RWPE2 (cell line): ENCODE measurements at regions not wholly inside any gene's neighbourhood (a gene's known extent, or its start where the extent isn't known, plus 50 kb on each side); places are given as distances from the start of the nearest gene placed in this dataset.

ENCODE experiments used
- ATAC-seq: fragments of 200-7000 bp; cut with Tn5 transposase; 3 replicates; pipeline ENCODE4 v1.9.1; 2021; ENCODE audit warnings: low read depth
- DNase-seq: peaks from one replicate; pipeline ENCODE4 v3.0.0-alpha.2; 2020; ENCODE audit warnings: low spot score
- H3K27ac ChIP-seq: fragments of 450-650 bp; 2 replicates; pipeline ENCODE4 v1.5.1; 2017; ENCODE audit warnings: mild to moderate bottlenecking; ENCODE audit not compliant: poor library complexity, severe bottlenecking
- H3K27me3 ChIP-seq: fragments of 250-450 bp; sonication (Bioruptor Pico); 2 replicates; pipeline ENCODE4 v1.5.1; 2021; ENCODE audit warnings: mild to moderate bottlenecking, moderate library complexity; ENCODE audit not compliant: insufficient read depth, poor library complexity, severe bottlenecking
- H3K36me3 ChIP-seq: fragments of 250-450 bp; sonication (Bioruptor Pico); 2 replicates; pipeline ENCODE4 v1.5.1; 2020; ENCODE audit warnings: low read depth, mild to moderate bottlenecking, moderate library complexity
- H3K4me1 ChIP-seq: fragments of 250-450 bp; sonication (Bioruptor Pico); 2 replicates; pipeline ENCODE4 v1.5.1; 2021; ENCODE audit warnings: mild to moderate bottlenecking, moderate library complexity; ENCODE audit not compliant: insufficient read depth, poor library complexity, severe bottlenecking
- H3K4me3 ChIP-seq: fragments of 250-450 bp; sonication (Bioruptor Pico); 2 replicates; pipeline ENCODE4 v1.5.1; 2021; ENCODE audit warnings: mild to moderate bottlenecking, moderate library complexity; ENCODE audit not compliant: severe bottlenecking
- H3K9me3 ChIP-seq: fragments of 250-450 bp; sonication (Bioruptor Pico); 2 replicates; pipeline ENCODE4 v1.5.1; 2021; ENCODE audit warnings: mild to moderate bottlenecking, moderate library complexity; ENCODE audit not compliant: severe bottlenecking
- CTCF ChIP-seq: fragments of 450-650 bp; IDR thresholded peaks from one replicate; pipeline ENCODE4 v1.5.1; 2017; ENCODE audit warnings: mild to moderate bottlenecking, moderate library complexity; ENCODE audit not compliant: poor library complexity, severe bottlenecking

- H3K4me3 ChIP-seq: no peak overlapping the region
- no peaks in the 10 kb centered on the region for H3K27me3 ChIP-seq
- no peak for TF ChIP-seq CTCF
- H3K9me3 ChIP-seq: no peaks in the 10 kb centered on the region
- DNase-seq (no peak), ATAC-seq (no peak)
- no peak overlapping the region for H3K27ac ChIP-seq
- H3K4me1 ChIP-seq: no peaks in the 10 kb centered on the region
- no peaks in the 10 kb centered on the region for H3K36me3 ChIP-seq
These were observed 434.2 kb upstream of the SMIM31 start for GRCh38 chr4:164319688-164320087.

- TF ChIP-seq CTCF: no peak
- ATAC-seq (no peak), DNase-seq (no peak)
- H3K36me3 ChIP-seq: no peaks in the 10 kb centered on the region
- H3K4me1 ChIP-seq: no peaks in the 10 kb centered on the region
- H3K27me3 ChIP-seq: no peaks in the 10 kb centered on the region
- H3K9me3 ChIP-seq: no peaks in the 10 kb centered on the region
- no peak overlapping the region for H3K4me3 ChIP-seq
- no peak overlapping the region for H3K27ac ChIP-seq
These were observed 433.1 kb upstream of the SMIM31 start for GRCh38 chr4:164320847-164321246.

GRCh38 chr4:164326056-164326455 is 427.9 kb upstream of the SMIM31 start:
- H3K9me3 ChIP-seq: no peaks in the 10 kb centered on the region
- H3K27ac ChIP-seq: no peak overlapping the region
- no peak for ATAC-seq
- TF ChIP-seq CTCF: no peak
- H3K4me1 ChIP-seq: no peaks in the 10 kb centered on the region
- DNase-seq: no peak
- no peaks in the 10 kb centered on the region for H3K36me3 ChIP-seq
- H3K4me3 ChIP-seq: no peak overlapping the region
- H3K27me3 ChIP-seq: no peaks in the 10 kb centered on the region

- Histone ChIP-seq H3K4me1 (no peaks in the 10 kb centered on the region), H3K27me3 (no peaks in the 10 kb centered on the region), H3K9me3 (no peaks in the 10 kb centered on the region), H3K4me3 (no peak overlapping the region), H3K27ac (no peak overlapping the region), H3K36me3 (no peaks in the 10 kb centered on the region)
- ATAC-seq (peak; percentile 33; the same call in 2 of the 3 replicates), DNase-seq (no peak)
- no peak for TF ChIP-seq CTCF
These were observed 416.5 kb upstream of the SMIM31 start for GRCh38 chr4:164337219-164337944.

GRCh38 chr4:164343472-164343976 is 410.4 kb upstream of the SMIM31 start:
- Histone ChIP-seq H3K4me3 (no peak overlapping the region), H3K27me3 (no peaks in the 10 kb centered on the region), H3K36me3 (no peaks in the 10 kb centered on the region), H3K27ac (no peak overlapping the region), H3K9me3 (no peaks in the 10 kb centered on the region), H3K4me1 (peaks cover 6% of the 10 kb centered on the region)
- no peak for TF ChIP-seq CTCF
- DNase-seq: no peak
- no peak for ATAC-seq
